GM12878 (cell line): ENCODE measurements at regions not wholly inside any gene's neighbourhood (a gene's known extent, or its start where the extent isn't known, plus 50 kb on each side); places are given as distances from the start of the nearest gene placed in this dataset.

Experiments
- ATAC-seq: fragments of 200-7000 bp; cut with Tn5 transposase; 3 replicates; pipeline ENCODE4 v1.9.1; 2020; ENCODE audit warnings: mild to moderate bottlenecking, moderate library complexity
- BruUV-seq: library from RNA; stranded (reverse); fragments of 400-500 nt; replicated peaks from 2 replicates; lab custom pipeline; 2021; lab: Mats Ljungman, UMichigan
- CTCF ChIA-PET: fragments of 300-600 bp; sonication (Branson Sonifier 250); formaldehyde crosslinking; extraction: SDS; loops from one replicate; lab custom pipeline; 2021; ENCODE audit warnings: inconsistent platforms; lab: Yijun Ruan, JAX
- POLR2A ChIA-PET: fragments of 350-600 bp; formaldehyde crosslinking; extraction: SDS; loops from one replicate; lab custom pipeline; 2021; ENCODE audit warnings: inconsistent platforms; lab: Charles Lee
- RAD21 ChIA-PET: fragments of 300-600 bp; sonication (Branson Sonifier 250); formaldehyde crosslinking; loops from one replicate; lab custom pipeline; 2023; ENCODE audit warnings: antibody characterized with exemption; ENCODE audit not compliant: unreplicated experiment; lab: Charles Lee
- SMC1A ChIA-PET: fragments of 300-600 bp; sonication (Branson Sonifier 250); formaldehyde crosslinking; loops from one replicate; lab custom pipeline; 2023; ENCODE audit not compliant: unreplicated experiment, uncharacterized antibody; lab: Charles Lee
- DNase-seq: peaks from one replicate; pipeline ENCODE4 v3.0.0-alpha.2; 2011; ENCODE audit warnings: low read depth, low spot score
- FAIRE-seq: peaks from 3 replicates; lab custom pipeline; 2011; peaks lifted over from hg19 to GRCh38; lab: Jason Lieb, UNC
- H2AFZ ChIP-seq: 2 replicates; pipeline ENCODE4 v1.6.0; 2011; ENCODE audit warnings: low read depth, low read length, control low read depth; ENCODE audit not compliant: control insufficient read depth
- H3K27ac ChIP-seq: 2 replicates; pipeline ENCODE4 v1.5.1; 2011; ENCODE audit warnings: control low read depth; ENCODE audit not compliant: control insufficient read depth, insufficient read depth
- H3K27me3 ChIP-seq, 2 experiments: replicated peaks in 1 of 2; 2 replicates each; pipeline versions ENCODE4 v1.6.0 to v1.6.1; 2011; ENCODE audit warnings: low read length in 1 of 2; ENCODE audit not compliant: control insufficient read depth in 2 of 2, insufficient read depth in 2 of 2
- H3K36me3 ChIP-seq, 2 experiments: 2 replicates each; pipeline ENCODE4 v1.5.1; 2011; ENCODE audit warnings: low read length in 1 of 2; ENCODE audit not compliant: control insufficient read depth in 2 of 2, insufficient read depth in 2 of 2
- H3K4me1 ChIP-seq: 2 replicates; pipeline ENCODE4 v1.6.1; 2011; ENCODE audit warnings: mild to moderate bottlenecking, low read length, moderate library complexity, mixed read lengths; ENCODE audit not compliant: control insufficient read depth, insufficient read depth
- H3K4me2 ChIP-seq: 2 replicates; pipeline ENCODE4 v1.6.0; 2011; ENCODE audit warnings: control low read depth; ENCODE audit not compliant: control insufficient read depth, insufficient read depth
- H3K4me3 ChIP-seq: fragments of 200-600 bp; sonication (generic); 2 replicates; pipeline ENCODE4 v1.5.1; 2016
- H3K79me2 ChIP-seq: 2 replicates; pipeline ENCODE4 v1.6.0; 2011; ENCODE audit warnings: low read length; ENCODE audit not compliant: control insufficient read depth, insufficient read depth
- H3K9ac ChIP-seq: 2 replicates; pipeline ENCODE4 v1.8.0; 2011; ENCODE audit warnings: low read length, control low read depth, mixed read lengths; ENCODE audit not compliant: control insufficient read depth, insufficient read depth
- H3K9me3 ChIP-seq: replicated peaks from 3 replicates; pipeline ENCODE4 v1.5.1; 2011; ENCODE audit warnings: mild to moderate bottlenecking, low read length; ENCODE audit not compliant: control insufficient read depth, insufficient read depth
- H4K20me1 ChIP-seq: 2 replicates; pipeline ENCODE4 v1.6.0; 2011; ENCODE audit not compliant: control insufficient read depth, insufficient read depth
- ATF7 ChIP-seq: fragments of 450-650 bp; IDR thresholded peaks from 2 replicates; pipeline ENCODE4 v1.6.1; 2016; ENCODE audit warnings: low read depth, mild to moderate bottlenecking
- BACH1 ChIP-seq: fragments of 450-650 bp; IDR thresholded peaks from 2 replicates; pipeline ENCODE4 v1.6.1; 2017; ENCODE audit warnings: mild to moderate bottlenecking, borderline replicate concordance
- CREB1 ChIP-seq: IDR thresholded peaks from 2 replicates; pipeline ENCODE4 v1.6.1; 2012; ENCODE audit warnings: low read depth, mild to moderate bottlenecking, inconsistent platforms
- E4F1 ChIP-seq: fragments of 450-650 bp; IDR thresholded peaks from 2 replicates; pipeline ENCODE4 v1.6.1; 2018; ENCODE audit warnings: borderline replicate concordance, mild to moderate bottlenecking; ENCODE audit not compliant: partially characterized antibody
- EP300 ChIP-seq, 2 experiments: fragments of 150-350 bp in 1 of 2; IDR thresholded peaks; 2 replicates each; pipeline ENCODE4 v1.6.1; 2011 to 2012; ENCODE audit warnings: low read depth in 2 of 2, low read length in 2 of 2, borderline replicate concordance in 1 of 2, improper control_type of control experiment in 1 of 2, inconsistent platforms in 1 of 2; ENCODE audit not compliant: control insufficient read depth in 1 of 2
- IKZF1 ChIP-seq: fragments of 450-650 bp; conservative IDR thresholded peaks from 2 replicates; pipeline ENCODE4 v1.6.1; 2017; ENCODE audit warnings: antibody characterized with exemption, mild to moderate bottlenecking
- IRF4 ChIP-seq: IDR thresholded peaks from 2 replicates; pipeline ENCODE4 v1.6.1; 2011; ENCODE audit warnings: low read depth, low read length
- MTA3 ChIP-seq: IDR thresholded peaks from 2 replicates; pipeline ENCODE4 v1.6.1; 2012; ENCODE audit warnings: low read length, inconsistent platforms, borderline replicate concordance
- POLR2AphosphoS2 ChIP-seq: IDR thresholded peaks from 2 replicates; pipeline ENCODE4 v1.6.1; 2011; ENCODE audit warnings: low read depth, mild to moderate bottlenecking, low read length, improper control_type of control experiment, moderate library complexity
- SMARCA5 ChIP-seq: fragments of 450-650 bp; IDR thresholded peaks from 2 replicates; pipeline ENCODE4 v1.6.1; 2017; ENCODE audit warnings: mild to moderate bottlenecking
- SRF ChIP-seq, 2 experiments: IDR thresholded peaks; 2 replicates each; pipeline ENCODE4 v1.6.1; 2011; ENCODE audit warnings: low read depth in 2 of 2, low read length in 2 of 2, mild to moderate bottlenecking in 1 of 2, moderate library complexity in 1 of 2
- SUZ12 ChIP-seq: fragments of 200-600 bp; sonication (generic); IDR thresholded peaks from one replicate; pipeline ENCODE4 v1.6.1; 2018; ENCODE audit warnings: antibody characterized with exemption, mild to moderate bottlenecking; ENCODE audit not compliant: unreplicated experiment
- TARDBP ChIP-seq: IDR thresholded peaks from 2 replicates; pipeline ENCODE4 v1.6.1; 2016; ENCODE audit warnings: borderline replicate concordance
- ZNF207 ChIP-seq: fragments of 450-650 bp; IDR thresholded peaks from 2 replicates; pipeline ENCODE4 v1.6.1; 2014; ENCODE audit warnings: antibody characterized with exemption, mild to moderate bottlenecking, borderline replicate concordance
- ZNF592 ChIP-seq: fragments of 450-650 bp; IDR thresholded peaks from 2 replicates; pipeline ENCODE4 v1.6.1; 2017; ENCODE audit warnings: mild to moderate bottlenecking, moderate library complexity
- WGBS: methylation state at CpG from one replicate; pipeline ENCODE4 v1.1.6; 2016; ENCODE audit warnings: low lambda C conversion rate; ENCODE audit not compliant: insufficient replicate concordance, insufficient coverage; ENCODE audit errors: missing lambda C conversion rate; 5-methylcytosine and 5-hydroxymethylcytosine counted together
- in situ Hi-C: fragments of 300-500 bp; cut with MboI; formaldehyde crosslinking; loops from 9 replicates; pipeline ENCODE4 v1.14.3; 2018; ENCODE audit warnings: mixed read lengths
- intact Hi-C: fragments of 100-400 bp; cut with micrococcal nuclease; formaldehyde crosslinking; loops from one replicate; pipeline ENCODE4 v1.14.2; 2022; ENCODE audit not compliant: unreplicated experiment

- TF ChIP-seq CREB1 (no peak), BACH1 (no peak), IKZF1 (no peak), IRF4 (no peak), POLR2AphosphoS2 (no peak), SMARCA5 (no peak), MTA3 (no peak), SUZ12 (no peak), EP300 (IDR thresholded peaks at IDR 0.05; ENCODE audit: borderline replicate concordance in 1 of 2, control insufficient read depth in 1 of 2, low read depth in 2 of 2, low read length in 2 of 2) (no peak), ZNF592 (no peak), SRF (IDR thresholded peaks at IDR 0.05; ENCODE audit: low read depth in 2 of 2, low read length in 2 of 2) (no peak), ATF7 (no peak), TARDBP (no peak), E4F1 (no peak), ZNF207 (no peak)
- no peak overlapping the region for H3K27ac ChIP-seq
- in situ Hi-C loops: no loop called here
- DNase-seq: no peak
- peaks cover 4 to 6% of the 10 kb centered on the region in 2 experiments; a peak in 3 of 4 replicates for H3K27me3 ChIP-seq
- intact Hi-C loops: no loop called here
- no peak overlapping the region for H2AFZ ChIP-seq
- H3K4me3 ChIP-seq: no peak overlapping the region
- no peaks in the 10 kb centered on the region for H3K9me3 ChIP-seq
- no peak for ATAC-seq
- no peak overlapping the region for H3K4me2 ChIP-seq
- ChIA-PET RAD21 (no interaction called here), CTCF (no interaction called here), POLR2A (no interaction called here), SMC1A (no interaction called here)
- no peak overlapping the region for H3K9ac ChIP-seq
- 46% methylated on average over 16 of the region's 16 CpGs for WGBS
- H3K79me2 ChIP-seq: no peaks in the 10 kb centered on the region
- BruUV-seq: no TSS peak
- FAIRE-seq: no peak
- no peaks in the 10 kb centered on the region for H3K4me1 ChIP-seq
- no peaks in the 10 kb centered on the region for H4K20me1 ChIP-seq
- H3K36me3 ChIP-seq: no peaks in the 10 kb centered on the region
Observed at GRCh38 chr6:167402195-167402686, 77.4 kb downstream of the TTLL2 start.
